OCI-LY3 (cell line): ENCODE measurements at regions not wholly inside any gene's neighbourhood (a gene's known extent, or its start where the extent isn't known, plus 50 kb on each side); places are given as distances from the start of the nearest gene placed in this dataset.

Experiments
- H2AFZ ChIP-seq: fragments of 200-600, 300-600 bp; shearing (Covaris generic); 2 replicates; pipeline ENCODE4 v1.6.0; 2014; ENCODE audit warnings: antibody characterized with exemption, low read depth, low read length
- H3K27ac ChIP-seq: fragments of 200-600, 300-600 bp; sonication (generic); 2 replicates; pipeline ENCODE4 v1.5.1; 2014; ENCODE audit warnings: mild to moderate bottlenecking, low read length, moderate library complexity, mixed read lengths
- H3K27me3 ChIP-seq: fragments of 200-600, 300-600 bp; sonication (generic); 2 replicates; pipeline ENCODE4 v1.6.1; 2014; ENCODE audit warnings: low read depth, low read length, mixed read lengths
- H3K36me3 ChIP-seq: fragments of 200-600, 300-600 bp; sonication (generic); replicated peaks from 2 replicates; pipeline ENCODE3; 2014; ENCODE audit warnings: low read depth, low read length, mixed read lengths
- H3K4me1 ChIP-seq: fragments of 300-600, 200-600 bp; sonication (generic); 2 replicates; pipeline ENCODE4 v1.6.1; 2014; ENCODE audit warnings: low read length, mixed read lengths
- H3K4me2 ChIP-seq: fragments of 200-600, 300-600 bp; sonication (generic); 2 replicates; pipeline ENCODE4 v1.6.1; 2014; ENCODE audit warnings: low read length, mixed read lengths
- H3K4me3 ChIP-seq: fragments of 300-600, 200-600 bp; sonication (generic); 2 replicates; pipeline ENCODE4 v1.5.1; 2014; ENCODE audit warnings: antibody characterized with exemption, mild to moderate bottlenecking, low read length, moderate library complexity
- H3K79me2 ChIP-seq: fragments of 300-600, 200-600 bp; shearing (Covaris generic); 2 replicates; pipeline ENCODE4 v1.6.1; 2014; ENCODE audit warnings: mild to moderate bottlenecking, low read length, mixed read lengths
- H3K9ac ChIP-seq: fragments of 300-600, 200-600 bp; shearing (Covaris generic); 2 replicates; pipeline ENCODE4 v1.6.0; 2014; ENCODE audit warnings: mild to moderate bottlenecking, low read length, moderate library complexity
- H3K9me3 ChIP-seq: fragments of 200-600, 300-600 bp; shearing (Covaris generic); 2 replicates; pipeline ENCODE4 v1.6.1; 2014; ENCODE audit warnings: low read length, mixed read lengths; ENCODE audit not compliant: insufficient read depth
- H4K20me1 ChIP-seq: fragments of 200-600, 300-600 bp; sonication (generic); 2 replicates; pipeline ENCODE4 v1.6.1; 2016; ENCODE audit warnings: low read length, mixed read lengths; ENCODE audit not compliant: insufficient read depth
- CTCF ChIP-seq: fragments of 200-600, 300-600 bp; sonication (generic); IDR thresholded peaks from 2 replicates; pipeline ENCODE4 v1.5.1; 2014; ENCODE audit warnings: antibody characterized with exemption, low read length, low read depth
- EZH2phosphoT487 ChIP-seq: fragments of 200-600 bp; shearing (Covaris generic); IDR thresholded peaks from 2 replicates; pipeline ENCODE4 v1.6.1; 2018; ENCODE audit warnings: antibody characterized with exemption, mixed run types, low read depth

- H3K9ac ChIP-seq = no peak overlapping the region
- TF ChIP-seq CTCF (no peak), EZH2phosphoT487 (no peak)
Measured at GRCh38 chr13:47211106-47211505, 314.3 kb upstream of the HTR2A start.

GRCh38 chr13:47206111-47206510, 309.3 kb upstream of the HTR2A start:
- Histone ChIP-seq H3K9ac (no peak overlapping the region), H3K4me2 (no peak overlapping the region), H3K27me3 (no peaks in the 10 kb centered on the region), H3K4me1 (no peaks in the 10 kb centered on the region), H3K36me3 (no peaks in the 10 kb centered on the region), H2AFZ (no peak overlapping the region), H3K9me3 (0 out of 2 replicates have a peak, but pooled peaks cover 4% of the 10 kb centered on the region), H4K20me1 (no peaks in the 10 kb centered on the region), H3K79me2 (no peaks in the 10 kb centered on the region), H3K4me3 (no peak overlapping the region), H3K27ac (no peak overlapping the region)
- no peak for TF ChIP-seq EZH2phosphoT487
- no peak for TF ChIP-seq CTCF

More at GRCh38 chr13:47211106-47211505, 314.3 kb upstream of the HTR2A start:
- H3K9me3 ChIP-seq = no peaks in the 10 kb centered on the region
- H3K79me2 ChIP-seq = no peaks in the 10 kb centered on the region
- H3K27ac ChIP-seq = no peak overlapping the region
- H3K4me3 ChIP-seq = no peak overlapping the region
- no peaks in the 10 kb centered on the region for H3K36me3 ChIP-seq
- H3K4me2 ChIP-seq = no peak overlapping the region
- no peaks in the 10 kb centered on the region for H4K20me1 ChIP-seq
- H3K27me3 ChIP-seq = no peaks in the 10 kb centered on the region
- H3K4me1 ChIP-seq = peaks cover 5% of the 10 kb centered on the region
- no peak overlapping the region for H2AFZ ChIP-seq

- Histone ChIP-seq H3K27ac (no peak overlapping the region), H4K20me1 (no peaks in the 10 kb centered on the region), H3K4me3 (no peak overlapping the region), H3K36me3 (no peaks in the 10 kb centered on the region), H3K27me3 (0 out of 2 replicates have a peak, but pooled peaks cover 4% of the 10 kb centered on the region), H3K9ac (no peak overlapping the region), H3K4me2 (no peak overlapping the region), H3K9me3 (no peaks in the 10 kb centered on the region), H2AFZ (no peak overlapping the region), H3K79me2 (no peaks in the 10 kb centered on the region), H3K4me1 (no peaks in the 10 kb centered on the region)
- no peak for TF ChIP-seq EZH2phosphoT487
- no peak for TF ChIP-seq CTCF
Measured at GRCh38 chr13:47190696-47191305, 293.9 kb upstream of the HTR2A start.

GRCh38 chr13:47188802-47189201, 291.9 kb upstream of the HTR2A start:
- Histone ChIP-seq H3K4me3 (no peak overlapping the region), H2AFZ (no peak overlapping the region), H3K79me2 (no peaks in the 10 kb centered on the region), H3K27ac (no peak overlapping the region), H3K9ac (no peak overlapping the region), H3K9me3 (no peaks in the 10 kb centered on the region), H3K4me2 (no peak overlapping the region), H3K4me1 (no peaks in the 10 kb centered on the region), H3K27me3 (peaks cover 10% of the 10 kb centered on the region; the same call in 1 of the 2 replicates), H4K20me1 (no peaks in the 10 kb centered on the region), H3K36me3 (no peaks in the 10 kb centered on the region)
- no peak for TF ChIP-seq CTCF
- TF ChIP-seq EZH2phosphoT487 = no peak
